Fibroblast of lung (primary cell): ENCODE measurements at regions not wholly inside any gene's neighbourhood (a gene's known extent, or its start where the extent isn't known, plus 50 kb on each side); places are given as distances from the start of the nearest gene placed in this dataset.

ENCODE experiments used
- DNase-seq, 2 donors: peaks; one replicate each; pipeline versions ENCODE4 v3.0.0 to v3.0.0-alpha.2; 2010; ENCODE audit warnings: low read depth in 2 of 2
- H2AFZ ChIP-seq: 2 replicates; pipeline ENCODE4 v1.5.1; 2012; ENCODE audit warnings: low read length, control low read depth, inconsistent platforms
- H3K27ac ChIP-seq: 2 replicates; pipeline ENCODE4 v1.5.1; 2011; ENCODE audit warnings: low read length, control low read depth; ENCODE audit not compliant: insufficient read depth
- H3K27me3 ChIP-seq: 2 replicates; pipeline ENCODE4 v1.5.1; 2011; ENCODE audit warnings: mild to moderate bottlenecking, low read length; ENCODE audit not compliant: control insufficient read depth, insufficient read depth
- H3K36me3 ChIP-seq: 2 replicates; pipeline ENCODE4 v1.5.1; 2011; ENCODE audit warnings: low read length; ENCODE audit not compliant: control insufficient read depth, insufficient read depth
- H3K4me1 ChIP-seq: 2 replicates; pipeline ENCODE4 v1.5.1; 2011; ENCODE audit warnings: low read length; ENCODE audit not compliant: control insufficient read depth, insufficient read depth; ENCODE audit errors: extremely low read depth
- H3K4me2 ChIP-seq: 2 replicates; pipeline ENCODE4 v1.5.1; 2011; ENCODE audit warnings: low read length, control low read depth; ENCODE audit not compliant: insufficient read depth; ENCODE audit errors: extremely low read depth
- H3K4me3 ChIP-seq, 4 experiments: fragments of 200-600 bp in 1 of 4; sonication (generic) in 1 of 4; replicated peaks in 1 of 4; 2 replicates each; pipeline ENCODE4 v1.5.1; 2011 to 2016; ENCODE audit warnings: low read length in 4 of 4, low read depth in 3 of 4, mild to moderate bottlenecking in 3 of 4, control low read depth in 2 of 4, inconsistent platforms in 1 of 4, mixed read lengths in 1 of 4; ENCODE audit not compliant: insufficient read depth in 1 of 4; ENCODE audit errors: control extremely low read depth in 1 of 4
- H3K79me2 ChIP-seq: 2 replicates; pipeline ENCODE4 v1.5.1; 2012; ENCODE audit warnings: mild to moderate bottlenecking, low read length, inconsistent platforms; ENCODE audit not compliant: control insufficient read depth, insufficient read depth
- H3K9ac ChIP-seq: 2 replicates; pipeline ENCODE4 v1.5.1; 2011; ENCODE audit warnings: mild to moderate bottlenecking, low read length, control low read depth; ENCODE audit not compliant: insufficient read depth
- H3K9me3 ChIP-seq: 2 replicates; pipeline ENCODE4 v1.5.1; 2012; ENCODE audit warnings: low read depth, low read length; ENCODE audit not compliant: control insufficient read depth, insufficient read depth
- H4K20me1 ChIP-seq: 2 replicates; pipeline ENCODE4 v1.5.1; 2011; ENCODE audit warnings: low read length; ENCODE audit not compliant: control insufficient read depth, insufficient read depth; ENCODE audit errors: extremely low read depth
- EZH2 ChIP-seq: IDR thresholded peaks from 2 replicates; pipeline ENCODE4 v1.5.1; 2012; ENCODE audit warnings: low read length, control low read depth, mild to moderate bottlenecking; ENCODE audit errors: missing control alignments
- TF ChIP-seq, protein P1 (sequence below), 2 donors: IDR thresholded peaks in 1 of 2; conservative IDR thresholded peaks in 1 of 2; 1 replicate in 1 of 2; 2 replicates in 1 of 2; pipeline ENCODE4 v1.5.1; 2011 to 2012; ENCODE audit warnings: low read length in 2 of 2, control low read depth in 1 of 2, inconsistent platforms in 1 of 2, low read depth in 1 of 2, mild to moderate bottlenecking in 1 of 2

DNA sequence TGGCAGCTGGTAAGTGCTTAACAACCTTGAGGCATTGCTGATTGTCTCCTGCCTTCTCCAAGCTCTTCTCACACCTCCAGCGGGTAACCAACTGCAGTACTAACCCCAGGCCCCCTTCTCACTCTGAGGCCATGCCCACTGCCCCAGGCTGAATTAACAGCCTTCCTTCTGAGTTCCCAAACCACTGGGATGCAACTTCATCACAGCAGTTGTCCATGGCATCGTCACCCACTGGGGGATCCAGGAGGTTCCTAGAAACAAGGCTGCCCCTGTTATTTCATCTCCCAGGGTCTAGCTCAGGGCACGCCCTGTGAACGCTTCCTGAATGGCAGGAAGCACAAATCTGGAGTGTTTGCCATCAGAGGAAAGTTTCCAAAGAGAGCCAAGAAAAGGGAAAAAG is 58.0 kb downstream of the SYNE3 start:
- TF ChIP-seq, protein P1, sequence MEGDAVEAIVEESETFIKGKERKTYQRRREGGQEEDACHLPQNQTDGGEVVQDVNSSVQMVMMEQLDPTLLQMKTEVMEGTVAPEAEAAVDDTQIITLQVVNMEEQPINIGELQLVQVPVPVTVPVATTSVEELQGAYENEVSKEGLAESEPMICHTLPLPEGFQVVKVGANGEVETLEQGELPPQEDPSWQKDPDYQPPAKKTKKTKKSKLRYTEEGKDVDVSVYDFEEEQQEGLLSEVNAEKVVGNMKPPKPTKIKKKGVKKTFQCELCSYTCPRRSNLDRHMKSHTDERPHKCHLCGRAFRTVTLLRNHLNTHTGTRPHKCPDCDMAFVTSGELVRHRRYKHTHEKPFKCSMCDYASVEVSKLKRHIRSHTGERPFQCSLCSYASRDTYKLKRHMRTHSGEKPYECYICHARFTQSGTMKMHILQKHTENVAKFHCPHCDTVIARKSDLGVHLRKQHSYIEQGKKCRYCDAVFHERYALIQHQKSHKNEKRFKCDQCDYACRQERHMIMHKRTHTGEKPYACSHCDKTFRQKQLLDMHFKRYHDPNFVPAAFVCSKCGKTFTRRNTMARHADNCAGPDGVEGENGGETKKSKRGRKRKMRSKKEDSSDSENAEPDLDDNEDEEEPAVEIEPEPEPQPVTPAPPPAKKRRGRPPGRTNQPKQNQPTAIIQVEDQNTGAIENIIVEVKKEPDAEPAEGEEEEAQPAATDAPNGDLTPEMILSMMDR (conservative IDR thresholded peaks at IDR 0.05 in 1 of 2, IDR thresholded peaks at IDR 0.05 in 1 of 2; ENCODE audit: low read depth in 1 of 2, low read length in 2 of 2), result no peak
- TF ChIP-seq EZH2, result no peak

DNA sequence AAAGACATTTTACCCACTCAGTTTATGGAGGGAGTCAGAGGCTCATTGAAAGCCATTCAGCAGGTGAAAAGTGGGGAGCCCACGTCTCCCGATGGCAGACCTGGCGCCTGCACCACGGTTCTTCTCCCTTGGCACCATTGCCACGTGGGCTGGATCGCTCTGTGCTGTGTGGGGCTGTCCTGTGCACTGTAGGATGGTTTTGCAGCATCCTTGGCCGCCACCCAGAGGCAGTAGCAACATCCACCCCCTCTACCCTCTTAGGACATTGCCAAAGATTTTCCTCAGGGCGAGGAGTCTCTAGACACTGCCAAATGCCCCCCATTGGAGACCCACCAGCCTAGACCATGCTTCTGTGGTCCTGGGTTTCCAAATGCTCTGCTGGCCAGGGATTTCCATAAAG is 60.2 kb downstream of the SYNE3 start:
- H3K9me3 ChIP-seq, result no peaks in the 10 kb centered on the region
- no peak overlapping the region for H2AFZ ChIP-seq
- no peaks in the 10 kb centered on the region for H3K27me3 ChIP-seq
- no peaks in the 10 kb centered on the region for H4K20me1 ChIP-seq
- H3K36me3 ChIP-seq, result peaks cover 11% of the 10 kb centered on the region
- no peak for DNase-seq
- H3K9ac ChIP-seq, result no peak overlapping the region
- H3K27ac ChIP-seq, result no peak overlapping the region
- no peak overlapping the region for H3K4me3 ChIP-seq
- no peak for TF ChIP-seq EZH2
- TF ChIP-seq, protein P1 (conservative IDR thresholded peaks at IDR 0.05 in 1 of 2, IDR thresholded peaks at IDR 0.05 in 1 of 2; ENCODE audit: low read depth in 1 of 2, low read length in 2 of 2), result no peak
- peaks cover 10% of the 10 kb centered on the region for H3K4me1 ChIP-seq
- no peak overlapping the region for H3K4me2 ChIP-seq
- no peaks in the 10 kb centered on the region for H3K79me2 ChIP-seq

More for the DNA sequence above, 58.0 kb downstream of the SYNE3 start:
- Histone ChIP-seq H4K20me1 (no peaks in the 10 kb centered on the region), H3K79me2 (no peaks in the 10 kb centered on the region), H3K4me2 (no peak overlapping the region), H3K9me3 (no peaks in the 10 kb centered on the region), H3K36me3 (peaks cover 4% of the 10 kb centered on the region), H3K27ac (no peak overlapping the region), H2AFZ (no peak overlapping the region), H3K27me3 (no peaks in the 10 kb centered on the region), H3K4me1 (peaks cover 13% of the 10 kb centered on the region), H3K4me3 (no peak overlapping the region), H3K9ac (no peak overlapping the region)
- DNase-seq, result no peak

DNA sequence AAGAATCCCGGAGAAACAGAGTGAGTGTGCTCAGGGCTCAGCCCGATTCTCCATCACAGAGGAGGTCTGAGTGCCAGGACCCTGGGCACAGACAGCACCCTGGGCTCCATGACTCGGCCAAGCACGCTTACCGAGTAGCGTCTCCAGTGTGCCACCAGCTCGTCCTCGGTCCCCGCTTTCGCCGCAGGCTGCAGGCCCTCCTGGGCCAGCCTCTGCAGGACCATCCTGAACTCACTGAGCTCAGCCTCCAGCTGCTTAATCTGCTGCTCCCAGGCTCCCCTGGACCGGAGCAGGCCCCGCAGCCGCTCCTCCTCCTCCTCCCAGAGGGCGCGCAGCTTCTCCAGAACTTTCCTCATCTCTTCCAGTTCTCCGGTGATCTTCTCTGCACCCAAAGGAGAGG is 61.2 kb downstream of the SYNE3 start:
- TF ChIP-seq, protein P1 (conservative IDR thresholded peaks at IDR 0.05 in 1 of 2, IDR thresholded peaks at IDR 0.05 in 1 of 2; ENCODE audit: low read depth in 1 of 2, low read length in 2 of 2), result no peak
- no peak for TF ChIP-seq EZH2
- peaks cover 11% of the 10 kb centered on the region for H3K36me3 ChIP-seq
- no peak overlapping the region for H3K4me2 ChIP-seq
- H3K79me2 ChIP-seq, result no peaks in the 10 kb centered on the region
- no peak for DNase-seq
- H3K4me3 ChIP-seq, result no peak overlapping the region
- no peaks in the 10 kb centered on the region for H3K4me1 ChIP-seq
- H3K27ac ChIP-seq, result no peak overlapping the region
- H3K9ac ChIP-seq, result no peak overlapping the region
- no peaks in the 10 kb centered on the region for H3K27me3 ChIP-seq
- no peaks in the 10 kb centered on the region for H3K9me3 ChIP-seq
- H2AFZ ChIP-seq, result no peak overlapping the region
- no peaks in the 10 kb centered on the region for H4K20me1 ChIP-seq
